K562 (cell line): ENCODE measurements at regions not wholly inside any gene's neighbourhood (a gene's known extent, or its start where the extent isn't known, plus 50 kb on each side); places are given as distances from the start of the nearest gene placed in this dataset.

Source experiments
- BACH1 ChIP-seq: fragments of 200-800 bp; sonication (Bioruptor generic); IDR thresholded peaks from 2 replicates; pipeline ENCODE4 v1.6.1; 2016; ENCODE audit warnings: missing genetic modification characterization, missing compliant biosample characterization
- PML ChIP-seq: IDR thresholded peaks from 2 replicates; pipeline ENCODE4 v1.6.1; 2012; ENCODE audit warnings: low read length, inconsistent platforms
- TFAP4 ChIP-seq: sonication (generic); formaldehyde crosslinking; IDR thresholded peaks from 2 replicates; pipeline ENCODE4 v1.8.0; 2022; ENCODE audit warnings: missing genetic modification reagents, mild to moderate bottlenecking, moderate library complexity, borderline replicate concordance
- ZNF395 ChIP-seq: fragments of 200-800 bp; sonication (Bioruptor generic); IDR thresholded peaks from 2 replicates; pipeline ENCODE4 v1.6.1; 2017; ENCODE audit warnings: missing genetic modification characterization, missing compliant biosample characterization
- ZNF639 ChIP-seq, 2 experiments: fragments of 200-800 bp in 1 of 2; sonication (Bioruptor generic) in 1 of 2; sonication (generic) in 1 of 2; formaldehyde crosslinking in 1 of 2; IDR thresholded peaks in 1 of 2; conservative IDR thresholded peaks in 1 of 2; 2 replicates each; pipeline versions ENCODE4 v1.5.0 to v1.6.1; 2016 to 2020; ENCODE audit warnings: missing compliant biosample characterization in 1 of 2, missing genetic modification characterization in 1 of 2, missing genetic modification reagents in 1 of 2
- TF ChIP-seq, protein P1 (sequence below): fragments of 450-650 bp; IDR thresholded peaks from 2 replicates; pipeline ENCODE4 v1.6.1; 2016; ENCODE audit warnings: low read depth, mild to moderate bottlenecking, moderate library complexity
- TF ChIP-seq, protein P2 (sequence below): sonication (generic); formaldehyde crosslinking; IDR thresholded peaks from 2 replicates; pipeline ENCODE4 v1.8.1; 2023; ENCODE audit warnings: mild to moderate bottlenecking, missing genetic modification reagents

DNA sequence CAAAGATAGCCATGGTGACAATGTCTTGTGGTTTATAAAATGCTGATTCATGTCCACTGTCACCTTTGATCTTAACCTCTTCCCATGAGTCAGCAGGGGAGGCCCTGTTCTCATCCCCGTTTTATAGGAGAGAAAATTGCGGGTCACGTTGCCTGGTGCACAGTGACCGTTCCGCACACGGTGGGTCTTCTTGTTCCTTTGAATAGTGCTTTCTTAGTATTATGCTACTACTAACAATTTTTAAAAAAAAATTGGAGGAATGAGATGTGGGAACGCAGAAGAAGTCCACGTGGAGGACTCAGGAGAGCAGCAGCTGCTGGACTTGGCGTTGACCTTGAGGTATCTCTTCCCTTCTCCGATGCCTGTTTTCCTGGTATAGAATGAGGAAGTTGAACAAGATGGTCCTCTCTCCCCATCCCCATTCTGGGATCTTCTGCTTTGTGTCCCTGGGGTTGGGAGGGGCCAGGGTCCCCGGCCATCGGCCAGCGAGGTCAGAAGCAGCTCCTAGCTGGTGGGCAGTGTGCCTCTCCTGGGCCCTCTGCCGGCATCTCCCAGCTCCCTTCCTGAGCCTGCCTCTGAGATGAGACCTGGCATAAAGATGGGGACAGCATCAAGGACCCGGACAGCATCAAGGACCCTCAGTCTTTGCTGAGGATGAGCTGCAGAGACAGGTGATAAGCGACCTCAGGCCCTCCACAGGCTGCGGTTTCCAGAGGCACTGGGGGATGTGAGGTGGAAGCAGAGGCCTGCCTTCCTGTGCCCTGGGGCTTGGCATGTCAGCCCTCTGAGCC is 143.9 kb downstream of the C9orf50 start (continued):
- TF ChIP-seq TFAP4 (CRISPR knock-in tag) (no peak), BACH1 (tag) (peak; percentile 99), PML (no peak), ZNF395 (CRISPR knock-in tag) (0 out of 2 replicates have a peak, but pooled peaks have one; percentile 36), ZNF639 (CRISPR knock-in tag; conservative IDR thresholded peaks at IDR 0.05 in 1 of 2, IDR thresholded peaks at IDR 0.05 in 1 of 2) (peak in 1 of 2 experiments; percentile 44; a peak in 1 of 4 replicates)
- TF ChIP-seq, protein P1, sequence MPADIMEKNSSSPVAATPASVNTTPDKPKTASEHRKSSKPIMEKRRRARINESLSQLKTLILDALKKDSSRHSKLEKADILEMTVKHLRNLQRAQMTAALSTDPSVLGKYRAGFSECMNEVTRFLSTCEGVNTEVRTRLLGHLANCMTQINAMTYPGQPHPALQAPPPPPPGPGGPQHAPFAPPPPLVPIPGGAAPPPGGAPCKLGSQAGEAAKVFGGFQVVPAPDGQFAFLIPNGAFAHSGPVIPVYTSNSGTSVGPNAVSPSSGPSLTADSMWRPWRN = no peak
- TF ChIP-seq, protein P2, sequence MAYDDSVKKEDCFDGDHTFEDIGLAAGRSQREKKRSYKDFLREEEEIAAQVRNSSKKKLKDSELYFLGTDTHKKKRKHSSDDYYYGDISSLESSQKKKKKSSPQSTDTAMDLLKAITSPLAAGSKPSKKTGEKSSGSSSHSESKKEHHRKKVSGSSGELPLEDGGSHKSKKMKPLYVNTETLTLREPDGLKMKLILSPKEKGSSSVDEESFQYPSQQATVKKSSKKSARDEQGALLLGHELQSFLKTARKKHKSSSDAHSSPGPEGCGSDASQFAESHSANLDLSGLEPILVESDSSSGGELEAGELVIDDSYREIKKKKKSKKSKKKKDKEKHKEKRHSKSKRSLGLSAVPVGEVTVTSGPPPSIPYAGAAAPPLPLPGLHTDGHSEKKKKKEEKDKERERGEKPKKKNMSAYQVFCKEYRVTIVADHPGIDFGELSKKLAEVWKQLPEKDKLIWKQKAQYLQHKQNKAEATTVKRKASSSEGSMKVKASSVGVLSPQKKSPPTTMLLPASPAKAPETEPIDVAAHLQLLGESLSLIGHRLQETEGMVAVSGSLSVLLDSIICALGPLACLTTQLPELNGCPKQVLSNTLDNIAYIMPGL (CRISPR knock-in tag) = no peak
